SU-DHL-6 (cell line): ENCODE measurements at regions not wholly inside any gene's neighbourhood (a gene's known extent, or its start where the extent isn't known, plus 50 kb on each side); places are given as distances from the start of the nearest gene placed in this dataset.

ENCODE experiments used
- EZH2phosphoT487 ChIP-seq: fragments of 200-600 bp; sonication (generic), shearing (Covaris generic); conservative IDR thresholded peaks from 2 replicates; pipeline ENCODE4 v1.6.1; 2018; ENCODE audit warnings: mild to moderate bottlenecking, antibody characterized with exemption, low read length, moderate library complexity, mixed read lengths
- TF ChIP-seq, protein P1 (sequence below): fragments of 200-600 bp; sonication (generic); IDR thresholded peaks from one replicate; pipeline ENCODE4 v1.5.1; 2017; ENCODE audit warnings: antibody characterized with exemption, mild to moderate bottlenecking, low read length, moderate library complexity; ENCODE audit not compliant: insufficient read depth, poor library complexity, severe bottlenecking

DNA sequence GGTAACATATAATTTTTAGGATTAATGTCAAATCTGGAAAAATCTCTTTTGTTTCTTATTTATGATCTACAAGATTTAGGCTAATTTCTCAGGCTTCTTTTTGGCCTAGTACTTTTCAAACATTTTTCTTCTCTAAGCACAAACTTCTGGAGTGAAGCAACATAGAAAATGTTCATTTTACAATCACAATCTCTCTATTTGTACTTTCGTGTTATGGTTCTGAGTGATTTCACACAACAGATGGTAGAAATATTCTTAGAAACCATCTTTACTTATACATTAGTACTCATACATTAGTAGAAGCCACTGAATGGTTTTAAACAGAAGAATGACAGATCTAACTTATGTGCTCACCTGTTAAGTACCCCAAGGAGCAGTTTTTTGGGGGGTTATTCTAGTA, 106.3 kb upstream of the ANO3 start:
- no peak for TF ChIP-seq EZH2phosphoT487
- TF ChIP-seq, protein P1, sequence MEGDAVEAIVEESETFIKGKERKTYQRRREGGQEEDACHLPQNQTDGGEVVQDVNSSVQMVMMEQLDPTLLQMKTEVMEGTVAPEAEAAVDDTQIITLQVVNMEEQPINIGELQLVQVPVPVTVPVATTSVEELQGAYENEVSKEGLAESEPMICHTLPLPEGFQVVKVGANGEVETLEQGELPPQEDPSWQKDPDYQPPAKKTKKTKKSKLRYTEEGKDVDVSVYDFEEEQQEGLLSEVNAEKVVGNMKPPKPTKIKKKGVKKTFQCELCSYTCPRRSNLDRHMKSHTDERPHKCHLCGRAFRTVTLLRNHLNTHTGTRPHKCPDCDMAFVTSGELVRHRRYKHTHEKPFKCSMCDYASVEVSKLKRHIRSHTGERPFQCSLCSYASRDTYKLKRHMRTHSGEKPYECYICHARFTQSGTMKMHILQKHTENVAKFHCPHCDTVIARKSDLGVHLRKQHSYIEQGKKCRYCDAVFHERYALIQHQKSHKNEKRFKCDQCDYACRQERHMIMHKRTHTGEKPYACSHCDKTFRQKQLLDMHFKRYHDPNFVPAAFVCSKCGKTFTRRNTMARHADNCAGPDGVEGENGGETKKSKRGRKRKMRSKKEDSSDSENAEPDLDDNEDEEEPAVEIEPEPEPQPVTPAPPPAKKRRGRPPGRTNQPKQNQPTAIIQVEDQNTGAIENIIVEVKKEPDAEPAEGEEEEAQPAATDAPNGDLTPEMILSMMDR: no peak
